ENCODE measurements at regions not wholly inside any gene's neighbourhood (a gene's known extent, or its start where the extent isn't known, plus 50 kb on each side); places are given as distances from the start of the nearest gene placed in this dataset.

- TF ChIP-seq, protein P1, sequence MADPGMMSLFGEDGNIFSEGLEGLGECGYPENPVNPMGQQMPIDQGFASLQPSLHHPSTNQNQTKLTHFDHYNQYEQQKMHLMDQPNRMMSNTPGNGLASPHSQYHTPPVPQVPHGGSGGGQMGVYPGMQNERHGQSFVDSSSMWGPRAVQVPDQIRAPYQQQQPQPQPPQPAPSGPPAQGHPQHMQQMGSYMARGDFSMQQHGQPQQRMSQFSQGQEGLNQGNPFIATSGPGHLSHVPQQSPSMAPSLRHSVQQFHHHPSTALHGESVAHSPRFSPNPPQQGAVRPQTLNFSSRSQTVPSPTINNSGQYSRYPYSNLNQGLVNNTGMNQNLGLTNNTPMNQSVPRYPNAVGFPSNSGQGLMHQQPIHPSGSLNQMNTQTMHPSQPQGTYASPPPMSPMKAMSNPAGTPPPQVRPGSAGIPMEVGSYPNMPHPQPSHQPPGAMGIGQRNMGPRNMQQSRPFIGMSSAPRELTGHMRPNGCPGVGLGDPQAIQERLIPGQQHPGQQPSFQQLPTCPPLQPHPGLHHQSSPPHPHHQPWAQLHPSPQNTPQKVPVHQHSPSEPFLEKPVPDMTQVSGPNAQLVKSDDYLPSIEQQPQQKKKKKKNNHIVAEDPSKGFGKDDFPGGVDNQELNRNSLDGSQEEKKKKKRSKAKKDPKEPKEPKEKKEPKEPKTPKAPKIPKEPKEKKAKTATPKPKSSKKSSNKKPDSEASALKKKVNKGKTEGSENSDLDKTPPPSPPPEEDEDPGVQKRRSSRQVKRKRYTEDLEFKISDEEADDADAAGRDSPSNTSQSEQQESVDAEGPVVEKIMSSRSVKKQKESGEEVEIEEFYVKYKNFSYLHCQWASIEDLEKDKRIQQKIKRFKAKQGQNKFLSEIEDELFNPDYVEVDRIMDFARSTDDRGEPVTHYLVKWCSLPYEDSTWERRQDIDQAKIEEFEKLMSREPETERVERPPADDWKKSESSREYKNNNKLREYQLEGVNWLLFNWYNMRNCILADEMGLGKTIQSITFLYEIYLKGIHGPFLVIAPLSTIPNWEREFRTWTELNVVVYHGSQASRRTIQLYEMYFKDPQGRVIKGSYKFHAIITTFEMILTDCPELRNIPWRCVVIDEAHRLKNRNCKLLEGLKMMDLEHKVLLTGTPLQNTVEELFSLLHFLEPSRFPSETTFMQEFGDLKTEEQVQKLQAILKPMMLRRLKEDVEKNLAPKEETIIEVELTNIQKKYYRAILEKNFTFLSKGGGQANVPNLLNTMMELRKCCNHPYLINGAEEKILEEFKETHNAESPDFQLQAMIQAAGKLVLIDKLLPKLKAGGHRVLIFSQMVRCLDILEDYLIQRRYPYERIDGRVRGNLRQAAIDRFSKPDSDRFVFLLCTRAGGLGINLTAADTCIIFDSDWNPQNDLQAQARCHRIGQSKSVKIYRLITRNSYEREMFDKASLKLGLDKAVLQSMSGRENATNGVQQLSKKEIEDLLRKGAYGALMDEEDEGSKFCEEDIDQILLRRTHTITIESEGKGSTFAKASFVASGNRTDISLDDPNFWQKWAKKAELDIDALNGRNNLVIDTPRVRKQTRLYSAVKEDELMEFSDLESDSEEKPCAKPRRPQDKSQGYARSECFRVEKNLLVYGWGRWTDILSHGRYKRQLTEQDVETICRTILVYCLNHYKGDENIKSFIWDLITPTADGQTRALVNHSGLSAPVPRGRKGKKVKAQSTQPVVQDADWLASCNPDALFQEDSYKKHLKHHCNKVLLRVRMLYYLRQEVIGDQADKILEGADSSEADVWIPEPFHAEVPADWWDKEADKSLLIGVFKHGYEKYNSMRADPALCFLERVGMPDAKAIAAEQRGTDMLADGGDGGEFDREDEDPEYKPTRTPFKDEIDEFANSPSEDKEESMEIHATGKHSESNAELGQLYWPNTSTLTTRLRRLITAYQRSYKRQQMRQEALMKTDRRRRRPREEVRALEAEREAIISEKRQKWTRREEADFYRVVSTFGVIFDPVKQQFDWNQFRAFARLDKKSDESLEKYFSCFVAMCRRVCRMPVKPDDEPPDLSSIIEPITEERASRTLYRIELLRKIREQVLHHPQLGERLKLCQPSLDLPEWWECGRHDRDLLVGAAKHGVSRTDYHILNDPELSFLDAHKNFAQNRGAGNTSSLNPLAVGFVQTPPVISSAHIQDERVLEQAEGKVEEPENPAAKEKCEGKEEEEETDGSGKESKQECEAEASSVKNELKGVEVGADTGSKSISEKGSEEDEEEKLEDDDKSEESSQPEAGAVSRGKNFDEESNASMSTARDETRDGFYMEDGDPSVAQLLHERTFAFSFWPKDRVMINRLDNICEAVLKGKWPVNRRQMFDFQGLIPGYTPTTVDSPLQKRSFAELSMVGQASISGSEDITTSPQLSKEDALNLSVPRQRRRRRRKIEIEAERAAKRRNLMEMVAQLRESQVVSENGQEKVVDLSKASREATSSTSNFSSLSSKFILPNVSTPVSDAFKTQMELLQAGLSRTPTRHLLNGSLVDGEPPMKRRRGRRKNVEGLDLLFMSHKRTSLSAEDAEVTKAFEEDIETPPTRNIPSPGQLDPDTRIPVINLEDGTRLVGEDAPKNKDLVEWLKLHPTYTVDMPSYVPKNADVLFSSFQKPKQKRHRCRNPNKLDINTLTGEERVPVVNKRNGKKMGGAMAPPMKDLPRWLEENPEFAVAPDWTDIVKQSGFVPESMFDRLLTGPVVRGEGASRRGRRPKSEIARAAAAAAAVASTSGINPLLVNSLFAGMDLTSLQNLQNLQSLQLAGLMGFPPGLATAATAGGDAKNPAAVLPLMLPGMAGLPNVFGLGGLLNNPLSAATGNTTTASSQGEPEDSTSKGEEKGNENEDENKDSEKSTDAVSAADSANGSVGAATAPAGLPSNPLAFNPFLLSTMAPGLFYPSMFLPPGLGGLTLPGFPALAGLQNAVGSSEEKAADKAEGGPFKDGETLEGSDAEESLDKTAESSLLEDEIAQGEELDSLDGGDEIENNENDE (IDR thresholded peaks at IDR 0.05; ENCODE audit: insufficient replicate concordance, low read length), result no peak
- TF ChIP-seq SRF (IDR thresholded peaks at IDR 0.05; ENCODE audit: low read depth, low read length) (no peak), CTBP2 (IDR thresholded peaks at IDR 0.05; ENCODE audit: borderline replicate concordance, insufficient read depth, insufficient read length, low read length) (no peak), SIRT6 (IDR thresholded peaks at IDR 0.05; ENCODE audit: low read length) (no peak), SIN3A (conservative IDR thresholded peaks at IDR 0.05 in 1 of 2, IDR thresholded peaks at IDR 0.05 in 1 of 2; ENCODE audit: low read depth in 1 of 2, low read length in 2 of 2) (no peak), PHF8 (conservative IDR thresholded peaks at IDR 0.05; ENCODE audit: low read depth, low read length) (no peak), SP2 (IDR thresholded peaks at IDR 0.05; ENCODE audit: low read length) (no peak), CBX8 (IDR thresholded peaks at IDR 0.05; ENCODE audit: borderline replicate concordance, low read depth, low read length) (no peak), EP300 (IDR thresholded peaks at IDR 0.05; ENCODE audit: borderline replicate concordance in 1 of 2, low read depth in 2 of 2, low read length in 2 of 2) (no peak), MAFK (IDR thresholded peaks at IDR 0.05; ENCODE audit: low read depth, low read length) (no peak), JUND (IDR thresholded peaks at IDR 0.05; ENCODE audit: low read length) (no peak), RFX5 (IDR thresholded peaks at IDR 0.05; ENCODE audit: borderline replicate concordance, low read depth, low read length) (no peak)
Measured at GRCh38 chr11:40037005-40037404, 1422.4 kb downstream of the LRRC4C start (continued).
